SK-N-SH (cell line): ENCODE measurements at regions not wholly inside any gene's neighbourhood (a gene's known extent, or its start where the extent isn't known, plus 50 kb on each side); places are given as distances from the start of the nearest gene placed in this dataset.

Source experiments
- GABPA ChIP-seq: IDR thresholded peaks from 2 replicates; pipeline ENCODE4 v1.4.0; 2012; ENCODE audit warnings: low read depth, mild to moderate bottlenecking
- TF ChIP-seq, protein P1 (sequence below): fragments of 200-600 bp; sonication (generic); IDR thresholded peaks from 2 replicates; pipeline ENCODE4 v1.6.1; 2017; ENCODE audit warnings: antibody characterized with exemption, mild to moderate bottlenecking, moderate library complexity
- TF ChIP-seq, protein P2 (sequence below): IDR thresholded peaks from 2 replicates; pipeline ENCODE4 v1.4.0; 2012; ENCODE audit warnings: low read depth, borderline replicate concordance

DNA sequence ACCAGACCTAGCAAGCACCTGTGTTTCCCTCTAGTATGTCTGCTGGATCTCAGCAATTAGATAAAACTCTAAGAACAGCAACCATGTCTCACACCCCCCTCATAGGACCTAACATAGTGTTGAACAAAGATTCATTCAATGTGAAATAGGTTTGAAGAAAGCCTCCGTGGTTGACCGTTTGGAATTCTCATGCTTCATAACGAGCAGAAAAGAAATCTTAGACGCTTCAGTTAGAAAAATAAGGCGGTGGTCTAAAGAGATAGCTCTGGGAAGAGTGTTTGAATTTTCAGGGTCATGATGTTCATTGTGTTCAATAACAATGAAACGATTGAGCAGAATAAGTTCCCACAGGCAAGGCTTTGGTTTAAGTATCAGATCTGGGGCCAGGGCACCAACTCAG is 332.9 kb downstream of the COG6 start:
- TF ChIP-seq, protein P1, sequence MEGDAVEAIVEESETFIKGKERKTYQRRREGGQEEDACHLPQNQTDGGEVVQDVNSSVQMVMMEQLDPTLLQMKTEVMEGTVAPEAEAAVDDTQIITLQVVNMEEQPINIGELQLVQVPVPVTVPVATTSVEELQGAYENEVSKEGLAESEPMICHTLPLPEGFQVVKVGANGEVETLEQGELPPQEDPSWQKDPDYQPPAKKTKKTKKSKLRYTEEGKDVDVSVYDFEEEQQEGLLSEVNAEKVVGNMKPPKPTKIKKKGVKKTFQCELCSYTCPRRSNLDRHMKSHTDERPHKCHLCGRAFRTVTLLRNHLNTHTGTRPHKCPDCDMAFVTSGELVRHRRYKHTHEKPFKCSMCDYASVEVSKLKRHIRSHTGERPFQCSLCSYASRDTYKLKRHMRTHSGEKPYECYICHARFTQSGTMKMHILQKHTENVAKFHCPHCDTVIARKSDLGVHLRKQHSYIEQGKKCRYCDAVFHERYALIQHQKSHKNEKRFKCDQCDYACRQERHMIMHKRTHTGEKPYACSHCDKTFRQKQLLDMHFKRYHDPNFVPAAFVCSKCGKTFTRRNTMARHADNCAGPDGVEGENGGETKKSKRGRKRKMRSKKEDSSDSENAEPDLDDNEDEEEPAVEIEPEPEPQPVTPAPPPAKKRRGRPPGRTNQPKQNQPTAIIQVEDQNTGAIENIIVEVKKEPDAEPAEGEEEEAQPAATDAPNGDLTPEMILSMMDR, result no peak
- TF ChIP-seq, protein P2, sequence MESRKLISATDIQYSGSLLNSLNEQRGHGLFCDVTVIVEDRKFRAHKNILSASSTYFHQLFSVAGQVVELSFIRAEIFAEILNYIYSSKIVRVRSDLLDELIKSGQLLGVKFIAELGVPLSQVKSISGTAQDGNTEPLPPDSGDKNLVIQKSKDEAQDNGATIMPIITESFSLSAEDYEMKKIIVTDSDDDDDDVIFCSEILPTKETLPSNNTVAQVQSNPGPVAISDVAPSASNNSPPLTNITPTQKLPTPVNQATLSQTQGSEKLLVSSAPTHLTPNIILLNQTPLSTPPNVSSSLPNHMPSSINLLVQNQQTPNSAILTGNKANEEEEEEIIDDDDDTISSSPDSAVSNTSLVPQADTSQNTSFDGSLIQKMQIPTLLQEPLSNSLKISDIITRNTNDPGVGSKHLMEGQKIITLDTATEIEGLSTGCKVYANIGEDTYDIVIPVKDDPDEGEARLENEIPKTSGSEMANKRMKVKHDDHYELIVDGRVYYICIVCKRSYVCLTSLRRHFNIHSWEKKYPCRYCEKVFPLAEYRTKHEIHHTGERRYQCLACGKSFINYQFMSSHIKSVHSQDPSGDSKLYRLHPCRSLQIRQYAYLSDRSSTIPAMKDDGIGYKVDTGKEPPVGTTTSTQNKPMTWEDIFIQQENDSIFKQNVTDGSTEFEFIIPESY, result no peak
- TF ChIP-seq GABPA, result no peak
